GM19395 (cell line): ENCODE measurements at regions not wholly inside any gene's neighbourhood (a gene's known extent, or its start where the extent isn't known, plus 50 kb on each side); places are given as distances from the start of the nearest gene placed in this dataset.

Experiments
- ATAC-seq: cut with Tn5 transposase; IDR thresholded peaks from one replicate; pipeline ENCODE4 v1.9.1; 2021; ENCODE audit warnings: mild to moderate bottlenecking, moderate library complexity; ENCODE audit not compliant: unreplicated experiment

GRCh38 chr22:22044153-22044552 is 61.6 kb upstream of the TOP3B start:
- ATAC-seq: no peak

DNA sequence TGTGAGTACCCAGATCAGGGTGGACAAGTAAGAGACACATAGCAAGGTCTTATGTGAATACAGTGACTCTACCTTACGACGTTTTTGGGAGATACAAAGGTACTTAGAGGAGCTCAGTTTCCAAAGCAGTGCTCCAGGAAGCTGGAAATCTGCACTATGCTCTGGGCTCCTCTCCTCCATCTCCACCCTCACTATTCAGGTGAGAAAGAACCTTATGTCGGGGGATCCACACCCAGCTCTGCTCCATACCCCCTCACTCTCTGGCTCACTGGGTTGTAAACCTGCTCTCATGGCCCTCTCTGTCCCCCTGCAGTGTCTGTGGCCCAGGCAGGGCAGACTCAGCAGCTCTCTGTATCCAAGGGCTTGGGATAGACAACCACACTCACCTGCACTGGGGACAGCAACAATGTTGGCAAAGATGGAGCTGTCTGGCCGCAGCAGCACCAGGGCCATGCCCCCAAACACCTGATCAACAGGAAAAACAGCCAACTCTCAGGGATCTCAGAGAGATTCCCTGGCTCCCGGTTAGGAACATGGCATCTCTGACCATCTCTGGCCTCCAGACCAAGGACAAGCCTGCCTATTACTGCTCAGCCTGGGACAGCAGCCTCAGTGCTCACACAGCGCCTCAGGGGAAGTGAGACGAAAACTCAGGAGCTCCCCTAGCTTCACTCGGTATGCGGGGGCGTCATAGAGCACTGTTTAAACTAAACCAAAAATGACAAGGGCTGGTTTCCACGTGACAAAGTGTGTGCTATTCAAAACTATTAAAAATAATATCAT is 60.9 kb upstream of the TOP3B start:
- ATAC-seq: no peak

DNA sequence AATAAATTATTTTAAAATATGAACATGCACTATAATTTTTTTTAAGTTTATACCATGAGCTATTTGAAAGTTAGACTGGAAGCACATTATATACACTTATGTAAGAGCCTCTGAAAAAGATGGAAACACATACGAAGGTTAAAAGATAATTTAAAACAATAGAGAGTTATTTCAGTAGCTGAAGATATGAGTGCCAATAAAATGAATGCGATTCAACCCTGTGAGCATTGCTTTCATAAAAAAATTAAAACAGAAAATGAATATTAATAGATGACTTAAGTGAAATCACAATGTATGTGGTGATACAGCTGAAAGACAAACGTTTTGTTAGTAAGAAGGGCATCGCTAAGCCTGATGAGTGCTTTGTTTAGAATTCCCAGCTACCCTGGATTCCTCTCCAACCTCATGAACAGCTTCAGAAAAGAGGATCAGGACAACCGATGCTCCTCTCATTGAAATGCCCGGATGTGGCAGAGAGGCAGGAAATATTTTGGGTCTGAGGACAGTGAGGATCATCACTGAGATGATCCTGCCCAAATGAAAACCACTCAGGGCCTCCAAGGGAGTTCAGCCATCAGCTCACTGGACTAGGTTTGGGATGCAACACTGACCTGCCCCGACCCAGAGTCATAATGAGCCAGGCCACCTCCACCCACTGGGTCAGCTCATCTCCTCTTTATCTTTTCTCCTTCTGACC is 60.2 kb upstream of the TOP3B start:
- no peak for ATAC-seq

- ATAC-seq: no peak
Observed at GRCh38 chr22:22042009-22042408, 59.4 kb upstream of the TOP3B start.

- no peak for ATAC-seq
Observed at GRCh38 chr22:22040908-22041307, 58.3 kb upstream of the TOP3B start.

GRCh38 chr22:22040472-22040871 is 57.9 kb upstream of the TOP3B start:
- ATAC-seq: no peak

GRCh38 chr22:22039286-22040074 is 56.9 kb upstream of the TOP3B start:
- no peak for ATAC-seq

- no peak for ATAC-seq
Observed at GRCh38 chr22:22038178-22038880, 55.7 kb upstream of the TOP3B start.

DNA sequence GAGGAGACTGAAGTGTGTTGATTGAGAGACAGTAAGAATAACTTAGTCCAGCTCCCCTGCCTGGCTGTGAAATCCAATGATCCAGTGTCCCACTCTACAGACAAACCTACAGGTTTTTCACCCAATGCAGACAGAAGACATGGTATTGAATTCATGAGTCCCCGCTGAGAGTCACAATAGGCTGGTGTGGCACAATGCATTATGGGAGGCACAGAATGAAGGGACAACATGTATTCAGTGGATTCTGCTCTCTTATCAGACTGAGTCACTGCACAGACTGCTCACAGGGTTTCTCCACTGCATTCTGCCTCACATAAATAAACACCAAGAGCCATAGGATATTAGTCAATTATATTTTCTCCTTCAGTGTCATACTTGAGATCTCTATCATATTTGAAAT is 55.2 kb upstream of the TOP3B start:
- ATAC-seq: no peak

GRCh38 chr22:22037229-22037628 is 54.6 kb upstream of the TOP3B start:
- ATAC-seq: no peak

DNA sequence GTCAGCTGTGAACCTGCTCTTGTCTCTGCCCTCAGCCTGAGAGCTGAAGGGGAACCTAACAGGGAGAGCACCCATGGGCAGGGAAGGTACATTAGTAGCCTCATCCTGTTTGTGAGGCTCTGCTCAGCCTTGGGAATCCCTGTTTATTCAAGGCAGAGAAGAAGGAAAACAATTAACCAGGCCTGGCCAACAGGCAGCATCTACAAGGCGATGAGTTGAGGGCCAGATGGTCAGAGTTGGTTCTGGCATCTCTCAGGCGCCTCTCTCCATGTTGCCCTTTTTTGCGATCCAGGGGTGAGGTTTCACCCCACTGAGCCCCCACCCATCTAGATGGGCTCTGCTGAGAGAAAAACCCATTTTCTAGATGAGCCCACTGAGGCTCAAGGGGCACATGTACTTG is 54.0 kb upstream of the TOP3B start:
- no peak for ATAC-seq

- no peak for ATAC-seq
Observed at GRCh38 chr22:22035771-22036314, 53.3 kb upstream of the TOP3B start.

- ATAC-seq: no peak
Observed at GRCh38 chr22:22035203-22035602, 52.6 kb upstream of the TOP3B start.

DNA sequence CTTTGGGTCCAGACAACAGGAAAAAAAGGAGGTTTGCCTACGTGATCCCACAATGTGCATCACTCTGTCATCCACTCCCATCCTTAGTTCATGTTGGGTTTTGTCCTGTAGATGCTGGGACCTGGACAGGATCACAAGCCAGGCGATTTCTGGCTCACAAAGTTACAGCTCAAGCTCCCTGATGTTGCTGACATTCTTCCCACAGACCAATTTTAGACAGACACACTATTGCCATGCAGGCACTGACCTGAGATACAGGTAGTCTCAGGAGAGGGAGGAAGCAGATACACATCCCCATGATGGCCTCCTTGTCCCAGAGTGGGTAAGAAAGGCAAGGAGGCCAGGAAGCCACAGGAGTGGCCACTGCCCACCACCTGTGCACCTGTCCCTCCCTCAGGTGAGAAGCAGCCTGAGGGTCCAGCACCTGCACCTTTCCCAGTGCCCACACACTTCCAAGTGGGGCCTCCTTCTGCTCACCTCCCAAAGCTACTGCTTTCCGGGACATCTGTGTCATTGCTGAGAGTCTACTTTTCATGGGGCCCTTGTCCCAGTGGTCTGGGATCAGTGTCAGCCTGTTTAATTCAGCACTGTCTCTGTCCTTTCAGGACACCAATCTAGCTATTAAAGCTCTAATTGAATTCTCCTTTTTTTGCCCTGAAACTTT is 52.0 kb upstream of the TOP3B start:
- ATAC-seq: no peak

DNA sequence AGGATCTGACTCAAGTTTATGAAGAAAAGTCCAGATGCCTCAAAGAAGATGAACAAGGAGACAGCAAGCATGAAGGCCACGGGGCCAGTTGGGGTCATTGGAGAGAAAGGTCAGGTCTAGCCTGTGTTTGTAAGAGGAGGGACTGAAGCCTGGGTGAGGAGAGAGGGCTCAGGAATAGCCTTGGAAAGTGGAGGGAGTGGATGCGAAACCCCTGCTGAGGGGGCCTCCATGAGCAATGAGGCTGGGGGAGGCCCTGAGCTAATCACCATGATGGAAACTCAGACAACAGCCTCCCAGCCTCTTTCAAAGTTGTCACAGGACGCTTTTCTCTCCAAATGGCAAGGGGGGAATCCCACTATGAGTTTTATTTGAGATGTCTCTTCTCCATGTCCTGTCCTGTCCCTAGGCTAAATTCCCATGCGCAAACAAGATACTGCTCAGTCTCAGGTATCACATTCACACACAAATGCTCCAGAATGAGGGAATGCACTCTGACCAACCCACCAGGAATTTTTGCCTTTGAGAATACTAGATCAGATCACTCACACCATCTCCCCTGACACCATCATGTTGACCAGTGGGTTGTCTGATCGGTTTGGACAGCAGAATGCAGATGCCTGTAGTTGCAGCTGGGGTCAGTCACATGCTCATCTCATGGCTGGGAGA is 51.3 kb upstream of the TOP3B start:
- ATAC-seq: no peak

DNA sequence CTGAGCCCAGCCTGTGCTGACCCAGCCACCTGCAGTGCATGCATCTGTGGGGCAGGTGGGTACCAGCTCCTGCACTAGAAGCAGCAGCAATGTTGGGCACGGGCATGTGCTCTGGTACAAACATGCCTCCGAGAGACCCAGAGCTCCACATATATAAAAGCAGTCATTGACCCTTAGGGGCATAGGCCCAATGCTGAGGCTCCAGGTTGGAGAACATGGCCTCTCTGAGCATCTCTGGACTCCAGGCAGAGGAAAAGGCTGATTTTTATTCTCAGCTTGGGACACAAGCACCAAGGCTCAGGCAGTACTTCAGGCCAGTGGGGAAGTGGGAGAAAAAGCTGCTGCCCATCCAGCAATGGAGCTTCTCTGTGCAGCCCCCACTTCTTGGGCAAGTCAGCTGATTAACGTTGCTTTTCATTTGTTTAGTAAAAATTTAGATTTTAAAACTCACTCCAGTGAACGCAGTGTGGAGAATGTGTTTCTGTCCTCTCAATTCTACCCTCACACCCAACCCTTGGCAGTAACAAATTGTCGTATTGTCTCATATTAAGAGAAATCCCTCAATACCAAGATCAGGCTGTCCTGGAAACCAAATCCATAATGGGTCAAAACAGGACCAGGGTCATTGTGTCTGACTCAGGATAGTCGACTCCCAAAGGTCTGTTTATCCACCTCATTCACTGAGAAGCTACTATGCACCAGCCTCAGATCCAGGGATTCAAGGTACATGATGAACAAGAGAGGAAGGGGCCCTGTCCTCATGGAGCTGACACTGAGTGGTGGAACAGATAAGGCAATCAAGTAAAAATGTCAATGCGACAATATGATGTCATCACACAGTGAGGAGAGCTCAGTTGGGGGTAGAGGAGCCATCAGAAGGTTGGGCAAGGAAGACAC is 50.6 kb upstream of the TOP3B start:
- ATAC-seq: no peak

- ATAC-seq: no peak
Observed at GRCh38 chr22:22032099-22032905, 49.7 kb upstream of the TOP3B start.
